ENCODE measurements at regions not wholly inside any gene's neighbourhood (a gene's known extent, or its start where the extent isn't known, plus 50 kb on each side); places are given as distances from the start of the nearest gene placed in this dataset.

- no peak for TF ChIP-seq POLR2A (IDR thresholded peaks at IDR 0.05)
- TF ChIP-seq, protein P1, sequence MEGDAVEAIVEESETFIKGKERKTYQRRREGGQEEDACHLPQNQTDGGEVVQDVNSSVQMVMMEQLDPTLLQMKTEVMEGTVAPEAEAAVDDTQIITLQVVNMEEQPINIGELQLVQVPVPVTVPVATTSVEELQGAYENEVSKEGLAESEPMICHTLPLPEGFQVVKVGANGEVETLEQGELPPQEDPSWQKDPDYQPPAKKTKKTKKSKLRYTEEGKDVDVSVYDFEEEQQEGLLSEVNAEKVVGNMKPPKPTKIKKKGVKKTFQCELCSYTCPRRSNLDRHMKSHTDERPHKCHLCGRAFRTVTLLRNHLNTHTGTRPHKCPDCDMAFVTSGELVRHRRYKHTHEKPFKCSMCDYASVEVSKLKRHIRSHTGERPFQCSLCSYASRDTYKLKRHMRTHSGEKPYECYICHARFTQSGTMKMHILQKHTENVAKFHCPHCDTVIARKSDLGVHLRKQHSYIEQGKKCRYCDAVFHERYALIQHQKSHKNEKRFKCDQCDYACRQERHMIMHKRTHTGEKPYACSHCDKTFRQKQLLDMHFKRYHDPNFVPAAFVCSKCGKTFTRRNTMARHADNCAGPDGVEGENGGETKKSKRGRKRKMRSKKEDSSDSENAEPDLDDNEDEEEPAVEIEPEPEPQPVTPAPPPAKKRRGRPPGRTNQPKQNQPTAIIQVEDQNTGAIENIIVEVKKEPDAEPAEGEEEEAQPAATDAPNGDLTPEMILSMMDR (IDR thresholded peaks at IDR 0.05) = no peak
Measured at GRCh38 chr6:80535914-80536565, 429.6 kb downstream of the BCKDHB start.

Measured in testis (tissue), 2 donors.